ENCODE measurements at regions not wholly inside any gene's neighbourhood (a gene's known extent, or its start where the extent isn't known, plus 50 kb on each side); places are given as distances from the start of the nearest gene placed in this dataset.
"Not testable (repeated sequence)": the region's sequence is repeated elsewhere in the genome, so short reads cannot be mapped to it uniquely, and the experiment has no call there.

DNA sequence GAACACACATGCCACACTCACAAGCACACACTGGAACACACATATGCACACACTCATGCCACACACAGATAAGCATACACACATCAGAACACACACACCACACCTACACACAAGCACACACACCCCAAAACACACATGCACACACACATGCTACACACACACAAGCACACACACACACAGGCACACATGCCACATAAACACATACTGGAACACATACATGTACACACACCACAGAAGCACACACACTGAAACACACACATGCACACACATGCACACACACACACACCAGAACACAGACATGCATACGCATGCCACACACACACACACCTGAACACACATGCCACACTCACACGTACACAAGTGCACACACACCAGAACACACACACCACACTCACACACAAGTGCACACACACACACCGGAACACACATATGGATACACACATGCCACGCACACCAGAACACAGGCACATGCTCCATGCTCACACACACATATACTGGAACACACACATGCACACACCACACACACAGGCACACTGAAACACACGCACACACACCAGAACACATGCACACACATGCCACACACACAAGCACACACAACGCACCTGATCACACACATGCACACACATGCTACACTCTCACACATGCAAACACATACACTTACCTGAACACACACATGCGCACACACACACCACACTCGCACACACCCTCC is 78.0 kb upstream of the IRX4 start:
- DNase-seq (ENCODE audit: low spot score) = no peak

DNA sequence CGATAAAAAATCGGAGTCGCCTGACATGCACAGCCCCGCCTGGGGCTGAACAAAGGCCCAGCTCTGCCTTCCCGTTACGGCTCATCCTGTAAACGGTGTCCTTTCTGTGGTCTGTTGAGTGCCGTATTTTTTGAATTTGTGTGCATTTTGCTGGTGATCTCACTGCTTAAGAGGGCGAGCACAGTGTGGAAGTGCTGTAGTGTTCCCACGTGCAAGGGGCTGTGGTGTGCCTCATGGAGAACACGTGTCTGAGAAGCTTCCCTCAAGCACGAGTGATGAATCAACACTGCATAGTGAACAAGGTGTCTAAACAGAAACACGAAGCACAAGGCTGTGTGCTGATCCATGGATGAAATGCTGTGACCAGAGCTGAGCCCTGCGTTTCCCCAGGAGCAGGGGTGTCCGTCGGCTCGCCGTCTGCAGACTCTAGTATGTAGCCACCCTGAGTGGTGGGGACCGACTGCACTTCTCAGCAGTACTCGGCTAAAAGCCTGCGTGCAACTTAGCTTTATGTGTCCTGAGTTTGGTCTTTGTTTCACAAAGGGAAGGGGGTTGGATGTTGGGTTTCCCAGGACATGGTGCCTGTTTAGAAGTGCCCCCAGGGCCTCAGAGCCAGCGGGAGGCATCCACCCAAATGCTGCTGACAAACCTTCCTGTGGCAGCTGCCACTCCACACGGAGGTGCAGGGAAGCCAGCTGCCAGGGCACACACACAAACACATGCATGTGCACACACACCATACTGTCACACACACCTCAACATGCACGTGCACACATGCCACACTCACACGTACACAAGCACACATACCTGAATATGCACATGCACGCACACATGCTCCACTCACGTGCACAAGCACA is 77.2 kb upstream of the IRX4 start:
- no peak for DNase-seq (ENCODE audit: low spot score)

DNA sequence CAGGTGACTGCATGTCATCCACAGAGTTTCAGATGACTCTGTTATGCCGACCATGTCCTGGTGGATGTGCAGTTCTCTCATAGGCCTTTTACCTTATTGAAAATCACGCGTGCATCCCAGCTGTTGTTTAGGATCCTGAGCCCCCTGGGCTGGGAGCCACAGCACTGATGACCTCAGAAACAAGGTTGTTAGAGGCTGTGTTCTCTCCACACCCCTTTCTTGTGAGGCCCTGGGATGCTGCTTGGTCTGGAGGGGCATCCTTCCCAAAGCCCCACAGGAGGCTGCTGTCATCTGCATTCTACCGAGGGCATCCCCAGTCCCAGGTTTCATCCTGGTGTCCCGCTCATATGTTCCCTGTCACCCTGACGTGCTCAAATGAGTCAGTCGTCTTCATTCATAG is 76.5 kb upstream of the IRX4 start:
- DNase-seq (ENCODE audit: low spot score) = no peak

DNA sequence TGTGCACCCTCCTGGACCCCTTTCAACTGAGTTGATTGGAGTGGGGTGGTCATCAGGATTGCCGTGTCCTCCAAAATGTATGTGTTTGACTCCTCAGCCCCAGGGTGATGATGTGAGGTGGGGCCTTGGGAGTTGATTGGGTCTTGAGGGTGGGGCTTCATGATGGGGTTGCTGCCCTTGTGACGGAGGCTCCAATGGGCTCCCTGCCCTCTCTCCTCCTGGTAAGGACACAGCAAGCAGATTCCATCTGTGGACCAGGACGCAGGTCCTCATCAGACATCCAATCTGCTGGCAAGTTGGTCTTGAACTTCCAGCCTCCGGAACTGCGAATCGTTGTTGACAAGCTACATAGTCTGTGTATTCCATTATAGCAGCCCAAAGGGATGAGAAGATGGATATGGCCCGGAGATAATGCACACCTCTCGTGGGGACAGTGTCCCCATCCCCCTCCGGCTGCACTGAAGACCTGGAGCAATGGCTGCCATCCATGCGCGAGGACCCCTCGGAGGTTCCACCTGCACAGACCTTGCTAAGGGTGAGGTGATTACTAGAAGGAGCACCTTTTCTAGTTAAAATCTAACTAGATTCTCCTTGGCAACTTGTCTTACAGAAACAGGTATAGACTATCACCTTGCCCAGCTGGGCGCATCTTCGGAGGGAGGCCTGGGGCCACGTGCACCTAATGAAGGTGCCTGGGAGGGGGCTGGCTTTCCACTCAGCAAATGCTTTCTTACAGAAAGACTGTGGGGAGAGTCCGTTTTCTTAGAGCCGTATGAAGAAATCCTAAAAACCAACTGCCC is 75.7 kb upstream of the IRX4 start:
- DNase-seq (ENCODE audit: low spot score) = no peak

DNA sequence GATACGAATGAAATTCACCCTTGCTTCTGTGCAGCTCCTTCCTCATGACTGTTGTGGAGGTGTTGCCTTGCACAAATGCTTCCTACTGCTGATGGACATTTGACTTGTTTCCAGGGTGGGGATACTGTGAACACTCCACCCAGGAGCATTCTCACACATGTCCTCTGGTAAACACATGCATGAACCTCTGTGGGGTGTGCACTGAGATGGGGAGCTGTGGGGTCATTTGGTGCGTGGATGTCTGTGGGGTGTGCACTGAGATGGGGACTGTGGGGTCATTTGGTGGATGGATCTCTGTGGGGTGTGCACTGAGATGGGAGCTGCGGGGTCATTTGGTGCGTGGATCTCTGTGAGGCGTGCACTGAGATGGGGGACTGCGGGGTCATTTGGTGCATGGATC is 72.9 kb upstream of the IRX4 start:
- DNase-seq (ENCODE audit: low spot score) = no peak

DNA sequence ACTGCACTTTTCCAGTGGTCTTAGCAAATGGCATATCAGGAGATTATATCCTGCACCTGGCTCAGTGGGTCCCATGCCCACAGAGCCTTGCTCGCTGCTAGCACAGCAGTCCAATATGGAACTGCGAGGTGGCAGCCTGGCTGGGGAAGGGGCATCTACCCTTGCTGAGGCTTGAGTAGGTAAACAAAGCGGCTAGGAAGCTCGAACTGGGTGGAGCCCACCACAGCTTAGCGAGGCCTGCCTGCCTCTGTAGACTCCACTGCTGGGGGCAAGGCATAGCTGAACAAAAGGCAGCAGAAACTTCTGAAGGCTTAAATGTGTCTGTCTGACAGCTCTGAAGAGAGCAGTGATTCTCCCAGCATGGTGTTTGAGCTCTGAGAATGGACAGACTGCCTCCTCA is 71.0 kb upstream of the IRX4 start:
- DNase-seq (ENCODE audit: low spot score) = not testable (repeated sequence)

DNA sequence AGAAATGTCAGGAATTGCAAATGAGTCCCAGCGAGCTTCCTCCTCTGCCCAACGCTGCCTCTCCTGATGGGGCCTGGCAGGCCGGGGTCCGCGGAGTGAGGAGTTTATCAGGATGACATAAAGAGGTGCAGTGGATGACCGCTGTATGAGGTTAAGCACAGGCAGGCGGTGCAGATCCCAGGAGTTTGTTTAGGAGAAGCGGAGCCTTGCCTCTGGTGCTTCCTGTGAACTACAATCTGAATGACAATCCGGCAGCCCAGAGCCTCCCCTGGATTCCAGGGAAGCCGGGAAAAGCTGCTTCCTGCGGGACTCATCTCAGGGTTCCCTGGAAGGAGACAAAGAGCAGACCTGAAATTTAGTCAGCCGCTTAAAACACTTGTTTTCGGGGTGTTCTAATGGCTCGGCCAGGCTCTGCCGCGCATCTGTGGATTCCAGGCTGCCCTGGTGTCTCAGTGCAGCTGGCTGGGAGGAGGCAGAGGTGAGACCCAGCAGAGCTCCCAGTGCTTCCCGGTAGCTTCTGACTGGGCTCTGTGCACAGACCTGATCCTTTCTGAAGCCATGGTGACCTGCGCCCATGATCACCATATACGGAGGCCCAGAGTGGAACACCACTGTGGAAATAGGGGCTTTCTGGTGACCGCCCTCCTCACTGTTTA is 69.8 kb upstream of the IRX4 start:
- no peak for DNase-seq (ENCODE audit: low spot score)

DNA sequence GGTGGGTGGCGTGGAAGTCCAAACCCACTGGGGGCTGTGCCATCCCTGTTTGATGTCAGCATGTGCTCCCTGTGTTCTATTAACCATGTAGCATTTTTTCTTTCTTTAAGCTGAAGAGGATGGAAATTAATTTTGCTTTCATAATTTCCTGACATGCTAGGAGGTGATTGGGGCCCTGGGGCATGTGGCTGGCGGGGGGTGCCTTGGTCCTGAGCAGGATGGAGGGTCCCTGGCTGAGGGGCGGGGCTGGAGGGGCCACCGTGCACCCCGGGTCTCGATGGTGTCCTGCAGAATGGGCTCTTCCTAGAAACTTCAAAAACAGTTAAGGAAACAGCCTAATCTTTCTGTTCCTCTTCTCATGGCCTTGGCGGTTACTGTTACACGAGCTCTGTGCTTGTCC is 69.3 kb upstream of the IRX4 start:
- DNase-seq (ENCODE audit: low spot score) = no peak

DNA sequence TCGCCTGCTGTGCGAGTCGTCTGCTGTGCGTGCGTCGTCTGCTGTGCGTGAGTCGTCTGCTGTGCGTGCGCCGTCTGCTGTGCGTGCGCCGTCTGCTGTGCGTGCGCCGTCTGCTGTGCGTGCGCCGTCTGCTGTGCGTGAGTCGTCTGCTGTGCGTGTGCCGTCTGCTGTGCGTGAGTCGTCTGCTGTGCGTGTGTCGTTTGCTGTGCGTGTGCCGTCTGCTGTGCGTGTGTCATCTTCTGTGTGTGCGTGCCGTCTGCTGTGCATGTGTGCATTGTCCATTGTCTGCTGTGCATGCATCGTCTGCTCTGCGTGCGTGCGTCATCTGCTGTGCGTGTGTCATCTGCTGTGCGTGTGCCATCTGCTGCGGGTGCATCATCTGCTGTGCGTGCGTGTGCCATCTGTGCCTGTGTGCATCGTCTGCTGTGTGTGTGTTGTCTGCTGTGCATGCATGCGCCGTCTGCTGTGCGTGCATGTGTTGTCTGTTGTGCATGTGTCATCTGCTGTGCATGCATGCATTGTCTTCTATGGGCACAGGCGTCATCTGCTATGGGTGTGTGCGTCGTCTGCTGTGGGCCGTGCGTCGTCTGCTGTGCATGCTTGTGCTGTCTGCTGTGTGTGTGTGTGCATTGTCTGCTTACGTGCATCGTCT is 68.6 kb upstream of the IRX4 start:
- DNase-seq (ENCODE audit: low spot score) = no peak

DNA sequence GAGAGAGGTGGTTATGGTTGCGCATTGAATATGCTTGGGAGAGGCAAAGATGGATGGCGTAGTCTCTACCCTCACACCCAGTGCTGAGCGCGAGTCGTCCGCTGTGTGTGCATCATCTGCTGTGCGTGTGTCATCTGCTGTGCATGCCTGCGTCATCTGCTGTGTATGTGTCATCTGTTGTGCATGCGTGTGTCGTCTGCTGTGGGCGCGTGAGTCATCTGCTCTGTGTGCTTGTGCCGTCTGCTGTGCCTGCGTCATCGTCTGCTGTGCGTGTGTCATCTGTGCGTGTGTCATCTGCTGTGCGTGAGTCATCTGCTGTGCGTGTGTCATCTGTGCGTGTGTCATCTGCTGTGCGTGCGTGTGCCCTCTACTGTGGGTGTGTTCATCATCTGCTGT is 68.0 kb upstream of the IRX4 start:
- DNase-seq (ENCODE audit: low spot score) = no peak

DNA sequence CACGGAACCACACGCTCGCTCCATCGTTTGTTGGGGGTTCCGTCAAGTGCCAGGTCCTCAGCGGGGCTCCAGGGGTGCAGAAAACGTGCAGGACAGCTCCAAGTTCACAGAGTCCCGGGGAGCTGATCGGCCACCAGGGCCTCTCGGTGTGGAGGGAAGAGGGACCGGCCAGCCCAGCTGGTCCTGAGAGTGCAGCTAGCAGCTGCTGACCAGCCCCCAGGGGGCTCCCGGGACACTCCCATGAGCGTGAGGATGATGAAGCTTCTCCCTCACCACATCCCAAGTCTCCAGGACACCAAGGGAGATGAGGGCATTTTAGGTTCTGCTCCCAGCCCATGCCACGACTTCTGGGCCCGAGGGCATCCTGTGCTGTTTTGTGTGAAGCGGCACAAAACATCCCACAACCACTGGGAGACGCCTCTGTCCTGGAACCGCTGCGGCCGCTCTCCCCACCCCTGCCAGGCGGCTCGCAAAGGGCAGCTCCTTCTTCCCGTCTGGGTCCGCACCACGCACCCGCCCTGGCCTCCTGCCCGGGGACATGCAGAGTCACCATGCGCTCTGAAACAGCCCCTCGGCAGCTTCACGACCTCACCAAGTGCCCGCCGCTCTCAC is 67.5 kb upstream of the IRX4 start:
- no peak for DNase-seq (ENCODE audit: low spot score)

DNA sequence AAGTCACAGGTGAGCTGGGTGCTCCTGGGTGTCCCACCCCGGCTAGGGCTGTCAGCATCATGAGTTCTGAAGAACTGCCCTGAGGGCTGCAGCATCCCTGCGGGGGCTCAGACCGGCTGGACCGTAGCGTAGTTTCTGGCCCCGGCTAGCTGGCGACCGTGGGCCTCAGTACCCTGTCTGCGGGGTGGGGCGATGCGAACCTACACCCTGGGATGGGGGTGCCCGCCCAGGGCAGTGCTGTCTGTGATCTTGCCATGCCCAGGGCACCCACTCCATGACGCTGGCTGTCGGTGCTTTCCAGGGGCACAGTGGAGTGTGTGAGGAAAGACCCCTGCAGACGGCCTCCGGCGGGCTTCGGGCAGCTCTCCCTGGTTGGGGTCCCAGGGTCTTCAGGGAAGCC is 66.5 kb upstream of the IRX4 start:
- no peak for DNase-seq (ENCODE audit: low spot score)

DNA sequence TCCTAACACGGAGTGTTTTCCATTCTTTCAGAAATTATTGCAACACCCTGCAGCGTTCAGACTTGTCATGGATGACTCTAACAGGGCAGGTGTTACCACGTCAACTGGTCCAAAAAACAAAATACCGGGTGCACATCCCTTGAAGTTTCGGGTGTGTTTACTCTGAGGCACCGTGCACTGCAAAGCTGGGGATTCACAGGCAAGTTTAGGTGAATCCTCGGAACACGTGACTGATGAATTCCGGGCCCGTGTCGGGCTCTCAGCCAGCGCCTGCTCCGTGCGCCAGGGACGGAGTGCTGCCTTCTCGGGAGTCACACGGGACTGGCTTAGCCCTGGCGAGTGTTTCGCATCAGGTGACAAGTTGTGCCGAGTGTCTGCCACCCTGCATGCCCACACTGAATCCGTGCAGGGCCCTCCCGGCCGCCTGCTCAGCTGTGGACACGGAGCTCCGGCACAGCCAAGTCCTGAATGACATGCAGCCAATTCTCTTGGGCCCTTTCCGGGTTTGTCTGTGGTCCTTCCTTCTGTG is 66.0 kb upstream of the IRX4 start:
- DNase-seq (ENCODE audit: low spot score) = no peak

DNA sequence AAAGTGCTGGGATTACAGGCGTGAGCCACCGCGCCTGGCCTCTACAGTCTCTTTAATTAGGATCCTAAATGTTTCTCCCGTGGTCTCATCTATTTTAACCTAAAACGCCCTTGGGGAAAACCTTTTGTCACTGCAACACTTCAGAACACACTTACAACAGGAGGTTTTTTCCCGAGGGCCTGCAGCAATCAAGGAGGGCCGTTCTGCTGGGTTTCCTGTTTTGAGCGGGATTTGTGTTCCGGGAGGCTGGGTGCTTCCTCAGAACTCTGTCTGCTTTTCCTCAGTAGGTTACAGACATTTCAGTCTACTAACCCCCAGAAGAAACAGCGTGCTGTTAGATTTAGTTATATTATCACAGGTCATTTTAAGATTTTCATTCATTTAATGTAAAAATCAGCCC is 65.4 kb upstream of the IRX4 start:
- no peak for DNase-seq (ENCODE audit: low spot score)

DNA sequence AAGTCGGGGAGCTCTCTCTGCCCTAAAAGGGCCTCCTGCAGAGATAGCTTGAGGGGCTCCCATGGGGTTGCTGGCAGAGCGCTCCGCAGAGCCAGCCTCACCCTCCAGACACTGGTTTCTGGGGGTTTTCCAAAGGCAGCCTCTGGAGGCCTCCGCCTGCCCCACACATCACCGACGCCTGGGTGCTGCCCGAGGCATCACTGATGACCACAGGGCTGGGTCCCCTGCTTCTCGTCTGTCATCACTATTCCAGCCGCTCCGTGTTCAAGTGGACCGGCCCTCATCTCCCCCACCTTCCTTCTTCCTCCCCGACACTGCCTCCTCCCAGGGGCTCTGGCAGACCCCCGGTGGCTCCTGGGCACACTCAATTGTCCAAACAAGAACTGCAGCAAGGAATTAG is 64.1 kb upstream of the IRX4 start:
- no peak for DNase-seq (ENCODE audit: low spot score)

DNA sequence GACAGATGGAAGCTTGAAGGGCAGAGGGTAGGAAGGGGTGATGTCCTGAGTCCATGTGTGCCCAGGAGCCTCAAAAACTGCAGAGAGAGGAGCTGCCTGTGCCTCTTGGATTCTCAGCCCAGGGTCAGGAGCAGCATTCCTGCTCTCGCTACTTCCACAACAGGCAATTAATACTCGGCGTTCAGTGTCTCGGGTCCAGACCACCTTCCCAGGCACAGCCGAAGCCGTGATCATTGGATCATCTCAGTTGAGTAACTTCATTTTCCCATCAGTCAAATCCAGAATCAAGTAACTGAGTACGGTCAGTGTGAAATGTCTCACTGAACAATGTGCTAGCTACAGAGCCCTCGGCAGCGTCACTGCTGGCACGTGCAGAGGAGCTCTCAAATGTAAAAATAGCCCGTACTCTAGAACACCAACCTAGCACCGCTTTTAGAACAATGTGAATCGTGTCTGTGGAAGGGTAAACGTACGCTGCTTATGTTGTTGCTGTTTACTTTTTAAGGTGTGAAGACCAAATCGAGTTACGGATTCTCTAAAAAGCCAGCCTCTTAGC is 63.5 kb upstream of the IRX4 start:
- no peak for DNase-seq (ENCODE audit: low spot score)

DNA sequence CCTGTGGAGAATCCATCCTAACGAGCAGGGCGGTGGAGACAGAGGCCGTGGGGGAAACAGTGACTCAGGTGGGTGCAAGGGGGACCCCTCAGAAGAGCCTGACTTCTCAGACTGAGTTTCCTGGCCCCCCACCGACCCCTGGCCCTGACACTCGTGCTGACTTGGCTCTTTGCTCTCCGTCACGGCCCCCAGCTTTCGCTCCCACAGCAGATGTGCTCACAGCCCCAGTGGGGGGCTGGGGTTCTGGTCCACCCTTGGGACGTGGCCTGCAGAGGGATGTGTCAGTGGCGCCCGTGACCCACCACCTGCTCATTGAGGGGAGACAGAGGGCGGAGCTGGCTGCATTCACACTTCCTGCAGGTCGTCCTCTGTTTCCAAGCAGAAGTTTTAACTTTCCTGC is 62.9 kb upstream of the IRX4 start:
- DNase-seq (ENCODE audit: low spot score) = no peak

DNA sequence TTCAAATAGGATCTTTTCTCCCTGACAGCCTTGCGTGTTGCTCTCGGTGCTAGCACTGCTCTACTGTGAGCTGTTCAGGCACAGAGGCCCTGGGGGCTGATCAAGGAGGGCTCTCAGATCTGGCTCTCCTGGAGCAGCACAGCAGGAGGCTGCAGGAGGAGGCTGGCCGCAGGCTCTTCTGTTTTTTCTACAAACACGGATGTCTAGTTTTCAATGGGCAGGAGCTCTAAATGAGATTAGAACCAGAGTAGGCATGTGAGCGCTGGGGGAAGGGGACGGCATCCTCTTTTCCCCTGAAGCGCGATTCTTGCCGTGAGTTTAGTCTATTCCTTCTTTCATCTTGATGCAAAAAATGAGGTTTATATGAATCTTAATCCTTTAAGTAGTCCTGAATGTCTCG is 61.7 kb upstream of the IRX4 start:
- no peak for DNase-seq (ENCODE audit: low spot score)

DNA sequence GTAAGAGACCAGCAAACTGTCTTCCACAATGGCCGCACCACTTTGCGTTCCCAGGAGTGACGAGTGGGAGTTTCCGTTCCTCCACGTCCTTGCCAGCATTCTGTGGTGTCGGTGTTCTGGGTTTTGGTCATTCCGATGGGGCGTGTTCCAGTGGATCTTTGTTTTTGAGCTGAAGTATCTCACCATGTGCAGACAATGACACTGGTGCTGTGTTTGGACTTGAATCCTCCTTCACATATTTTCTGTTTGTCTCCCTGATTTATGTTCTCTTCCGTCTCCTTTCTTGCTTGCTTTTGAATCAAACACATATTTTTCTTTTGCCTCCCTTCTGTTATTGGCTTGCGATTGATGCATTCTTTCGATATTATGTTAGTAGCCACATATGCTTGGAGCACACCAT is 60.8 kb upstream of the IRX4 start:
- no peak for DNase-seq (ENCODE audit: low spot score)

DNA sequence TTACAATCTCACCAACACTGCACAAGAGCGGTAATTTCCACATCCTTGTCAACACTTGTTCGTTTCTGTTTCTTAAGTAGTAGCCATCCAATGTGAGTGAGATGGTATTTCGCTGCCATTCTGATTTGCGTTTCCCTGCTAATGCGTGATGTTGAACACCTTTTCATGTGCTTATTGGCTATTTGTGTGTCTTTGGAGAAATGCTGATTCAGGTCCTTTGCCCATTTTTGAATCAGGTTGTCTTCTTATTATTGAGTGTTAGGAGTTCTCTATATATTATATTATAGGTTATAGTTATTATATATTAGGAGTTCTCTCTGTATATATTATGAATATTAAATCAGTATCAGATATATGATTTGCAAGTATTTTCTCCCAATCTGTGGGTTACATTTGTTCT is 59.9 kb upstream of the IRX4 start:
- no peak for DNase-seq (ENCODE audit: low spot score)

DNA sequence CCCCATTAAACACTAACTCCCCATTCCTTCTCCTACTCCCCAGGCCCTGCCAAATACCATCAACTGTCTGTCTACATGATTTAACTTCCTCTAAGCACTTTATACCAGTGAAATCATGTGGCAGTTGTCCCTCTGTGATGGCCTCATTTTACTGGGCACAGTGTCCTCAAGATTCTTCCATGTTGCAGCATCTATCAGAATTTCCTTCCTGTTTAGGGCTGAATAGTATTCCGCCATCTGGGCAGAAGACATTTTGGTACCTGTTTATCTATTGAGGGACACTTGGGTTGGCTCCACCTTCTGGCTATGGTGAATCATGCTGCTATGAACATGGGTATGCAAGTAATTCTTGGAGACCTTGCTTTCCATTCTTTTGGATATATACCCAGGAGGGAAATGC is 59.4 kb upstream of the IRX4 start:
- no peak for DNase-seq (ENCODE audit: low spot score)

Data from A172 (cell line).